IMR-90 (cell line): ENCODE measurements at regions not wholly inside any gene's neighbourhood (a gene's known extent, or its start where the extent isn't known, plus 50 kb on each side); places are given as distances from the start of the nearest gene placed in this dataset.

Experiments used
- ATAC-seq: fragments of 200-7000 bp; cut with Tn5 transposase; 2 replicates; pipeline ENCODE4 v1.9.1; 2020; ENCODE audit warnings: low read depth, mild to moderate bottlenecking, moderate library complexity
- BruUV-seq: library from RNA; stranded (reverse); fragments of 400-500 nt; replicated peaks from 2 replicates; lab custom pipeline; 2021; lab: Mats Ljungman, UMichigan
- CTCF ChIA-PET: fragments of 300-600 bp; formaldehyde crosslinking; extraction: SDS; loops from one replicate; lab custom pipeline; 2021; ENCODE audit warnings: antibody characterized with exemption; lab: Yijun Ruan, JAX
- POLR2A ChIA-PET: fragments of 300-600 bp; sonication (Branson Sonifier 250); formaldehyde crosslinking; loops from one replicate; lab custom pipeline; 2022; ENCODE audit warnings: antibody characterized with exemption; ENCODE audit not compliant: unreplicated experiment; lab: Charles Lee
- DNase-seq: peaks from one replicate; pipeline ENCODE4 v3.0.0; 2013
- H2AFZ ChIP-seq: replicated peaks from 2 replicates; pipeline ENCODE3; 2013; ENCODE audit warnings: low read length, mild to moderate bottlenecking; ENCODE audit not compliant: poor library complexity
- H2AK5ac ChIP-seq: 2 replicates; pipeline ENCODE4 v1.6.1; 2013; ENCODE audit warnings: low read depth, low read length, inconsistent platforms
- H2AK9ac ChIP-seq: replicated peaks from 2 replicates; pipeline ENCODE3; 2013; ENCODE audit warnings: mild to moderate bottlenecking, low read depth, low read length, moderate library complexity; ENCODE audit not compliant: poor library complexity
- H2BK120ac ChIP-seq: 2 replicates; pipeline ENCODE4 v1.6.1; 2013; ENCODE audit warnings: low read depth, low read length, inconsistent platforms
- H2BK15ac ChIP-seq: 3 replicates; pipeline ENCODE4 v1.6.1; 2013; ENCODE audit warnings: low read depth, low read length, inconsistent platforms
- H2BK20ac ChIP-seq: 2 replicates; pipeline ENCODE4 v1.6.1; 2013; ENCODE audit warnings: low read depth, mild to moderate bottlenecking, inconsistent platforms, low read length, moderate library complexity
- H2BK5ac ChIP-seq: 2 replicates; pipeline ENCODE4 v1.6.1; 2013; ENCODE audit warnings: mild to moderate bottlenecking, low read depth, low read length, inconsistent platforms; ENCODE audit not compliant: poor library complexity, severe bottlenecking
- H3K14ac ChIP-seq: replicated peaks from 2 replicates; pipeline ENCODE4 v1.6.1; 2013; ENCODE audit warnings: low read depth, low read length, inconsistent platforms
- H3K18ac ChIP-seq: 2 replicates; pipeline ENCODE4 v1.6.1; 2013; ENCODE audit warnings: low read depth, low read length, control low read depth
- H3K23ac ChIP-seq: 2 replicates; pipeline ENCODE4 v1.6.1; 2013; ENCODE audit warnings: low read depth, low read length, inconsistent platforms
- H3K27ac ChIP-seq: 2 replicates; pipeline ENCODE4 v1.5.1; 2013; ENCODE audit warnings: mild to moderate bottlenecking, control low read depth, low read length; ENCODE audit not compliant: insufficient read depth
- H3K27me3 ChIP-seq: 2 replicates; pipeline ENCODE4 v1.6.1; 2013; ENCODE audit warnings: low read length; ENCODE audit not compliant: control insufficient read depth, insufficient read depth
- H3K36me3 ChIP-seq: 2 replicates; pipeline ENCODE4 v1.6.1; 2013; ENCODE audit warnings: low read length, mixed read lengths; ENCODE audit not compliant: control insufficient read depth, insufficient read depth
- H3K4ac ChIP-seq: 2 replicates; pipeline ENCODE4 v1.6.1; 2013; ENCODE audit warnings: low read depth, low read length, inconsistent platforms
- H3K4me1 ChIP-seq: 2 replicates; pipeline ENCODE4 v1.6.1; 2013; ENCODE audit warnings: low read length, mixed read lengths; ENCODE audit not compliant: control insufficient read depth, insufficient read depth
- H3K4me2 ChIP-seq: 2 replicates; pipeline ENCODE4 v1.6.1; 2013; ENCODE audit warnings: low read depth, mild to moderate bottlenecking, control low read depth, low read length, moderate library complexity
- H3K4me3 ChIP-seq: 2 replicates; pipeline ENCODE4 v1.5.1; 2013; ENCODE audit warnings: low read depth, mild to moderate bottlenecking, control low read depth, low read length, moderate library complexity; ENCODE audit not compliant: insufficient read depth
- H3K56ac ChIP-seq: 2 replicates; pipeline ENCODE4 v1.6.1; 2013; ENCODE audit warnings: low read length, inconsistent platforms; ENCODE audit not compliant: insufficient read depth; ENCODE audit errors: extremely low read depth
- H3K79me1 ChIP-seq, 2 experiments: 2 replicates each; pipeline ENCODE4 v1.6.1; 2013; ENCODE audit warnings: low read length in 2 of 2, inconsistent platforms in 1 of 2, low read depth in 1 of 2
- H3K9ac ChIP-seq: 2 replicates; pipeline ENCODE4 v1.6.1; 2013; ENCODE audit warnings: low read depth, low read length, control low read depth
- H3K9me1 ChIP-seq: 2 replicates; pipeline ENCODE4 v1.6.1; 2013; ENCODE audit warnings: low read length, inconsistent platforms; ENCODE audit not compliant: insufficient read depth
- H3K9me3 ChIP-seq: 2 replicates; pipeline ENCODE4 v1.6.1; 2013; ENCODE audit warnings: low read length; ENCODE audit not compliant: control insufficient read depth, insufficient read depth
- H4K20me1 ChIP-seq: 2 replicates; pipeline ENCODE4 v1.6.1; 2013; ENCODE audit warnings: low read length, inconsistent platforms; ENCODE audit not compliant: insufficient read depth
- H4K5ac ChIP-seq: 2 replicates; pipeline ENCODE4 v1.6.1; 2013; ENCODE audit warnings: mild to moderate bottlenecking, low read depth, low read length, control low read depth
- H4K8ac ChIP-seq, 2 experiments: 2 replicates each; pipeline ENCODE4 v1.6.1; 2013; ENCODE audit warnings: low read depth in 2 of 2, low read length in 2 of 2, control low read depth in 1 of 2, inconsistent platforms in 1 of 2
- H4K91ac ChIP-seq: 2 replicates; pipeline ENCODE4 v1.6.1; 2013; ENCODE audit warnings: low read depth, low read length, inconsistent platforms; ENCODE audit not compliant: insufficient read depth
- CEBPB ChIP-seq: IDR thresholded peaks from 2 replicates; pipeline ENCODE4 v1.6.1; 2012; ENCODE audit warnings: low read depth, low read length, improper control_type of control experiment
- CHD1 ChIP-seq: IDR thresholded peaks from 2 replicates; pipeline ENCODE4 v1.6.1; 2012; ENCODE audit warnings: low read depth, low read length, improper control_type of control experiment
- FOS ChIP-seq: fragments of 150-350 bp; IDR thresholded peaks from 2 replicates; pipeline ENCODE4 v1.6.1; 2016; ENCODE audit warnings: low read depth, low read length
- MAZ ChIP-seq: IDR thresholded peaks from 2 replicates; pipeline ENCODE4 v1.6.1; 2012; ENCODE audit warnings: low read depth, mild to moderate bottlenecking, low read length, improper control_type of control experiment, moderate library complexity, borderline replicate concordance
- POLR2A ChIP-seq: IDR thresholded peaks from 2 replicates; pipeline ENCODE4 v1.6.1; 2012; ENCODE audit warnings: mild to moderate bottlenecking, low read depth, low read length
- RCOR1 ChIP-seq: IDR thresholded peaks from 2 replicates; pipeline ENCODE4 v1.6.1; 2012; ENCODE audit warnings: mild to moderate bottlenecking, low read length, improper control_type of control experiment; ENCODE audit not compliant: insufficient replicate concordance
- RFX5 ChIP-seq: IDR thresholded peaks from 2 replicates; pipeline ENCODE4 v1.8.0; 2012; ENCODE audit warnings: low read depth, mild to moderate bottlenecking, low read length, moderate library complexity
- SMC3 ChIP-seq: fragments of 150-350 bp; IDR thresholded peaks from 2 replicates; pipeline ENCODE4 v1.6.1; 2016; ENCODE audit warnings: low read depth, mild to moderate bottlenecking, antibody characterized with exemption, low read length, moderate library complexity
- WGBS, 2 experiments: methylation state at CpG; one replicate each; pipeline versions ENCODE4 v1.1.5 to v1.1.7; 2013; ENCODE audit warnings: missing lambda C conversion rate in 2 of 2; ENCODE audit not compliant: insufficient read length in 1 of 2; ENCODE audit errors: extremely low coverage in 2 of 2; 5-methylcytosine and 5-hydroxymethylcytosine counted together
- dilution Hi-C: fragments of 300-500 bp; cut with HindIII; formaldehyde crosslinking; loops from one replicate; pipeline ENCODE4 v1.14.3; 2018; ENCODE audit warnings: low sequenced_read_pairs; ENCODE audit not compliant: unreplicated experiment
- in situ Hi-C: fragments of 300-500 bp; cut with MboI; formaldehyde crosslinking; loops from 3 replicates; pipeline ENCODE4 v1.14.3; 2019; ENCODE audit warnings: low sequenced_read_pairs, inconsistent platforms, mixed read lengths
- intact Hi-C: fragments of 100-400 bp; cut with micrococcal nuclease; formaldehyde crosslinking; loops from 2 replicates; pipeline ENCODE4 v1.10.0; 2022
- TF ChIP-seq, protein P1 (sequence below): conservative IDR thresholded peaks from 2 replicates; pipeline ENCODE4 v1.5.1; 2012; ENCODE audit warnings: mild to moderate bottlenecking, low read depth, low read length, improper control_type of control experiment

GRCh38 chr5:42929871-42930270, 110.2 kb downstream of the ANXA2R start:
- Histone ChIP-seq H2AK5ac (no peak overlapping the region), H3K18ac (no peak overlapping the region), H3K79me1 (no peaks in the 10 kb centered on the region), H3K9me1 (no peaks in the 10 kb centered on the region), H2BK120ac (no peak overlapping the region), H2BK20ac (no peak overlapping the region), H3K4ac (no peak overlapping the region), H2AK9ac (no peak overlapping the region), H4K5ac (no peak overlapping the region), H3K27ac (no peak overlapping the region), H4K8ac (no peak overlapping the region), H2BK5ac (no peak overlapping the region), H4K91ac (no peak overlapping the region), H3K14ac (no peak overlapping the region), H3K27me3 (no peaks in the 10 kb centered on the region), H3K23ac (no peak overlapping the region), H3K4me1 (0 out of 2 replicates have a peak, but pooled peaks cover 2% of the 10 kb centered on the region), H3K4me2 (peak overlapping the region; percentile 45; the same call in 1 of the 2 replicates), H4K20me1 (no peaks in the 10 kb centered on the region), H3K9me3 (no peaks in the 10 kb centered on the region), H3K4me3 (no peak overlapping the region), H3K56ac (no peak overlapping the region), H3K9ac (no peak overlapping the region), H2BK15ac (no peak overlapping the region), H2AFZ (no peak overlapping the region), H3K36me3 (no peaks in the 10 kb centered on the region)
- no peak for ATAC-seq
- CTCF ChIA-PET: interaction anchor here (0.6 kb wide), 2 partner anchors 11 to 454 kb away, joined by 3 to 5 read pairs; no protein-coding TSS in a partner anchor
- TF ChIP-seq RCOR1: no peak
- TF ChIP-seq MAZ: no peak
- TF ChIP-seq FOS: no peak
- no peak for TF ChIP-seq RFX5
- TF ChIP-seq, protein P1, sequence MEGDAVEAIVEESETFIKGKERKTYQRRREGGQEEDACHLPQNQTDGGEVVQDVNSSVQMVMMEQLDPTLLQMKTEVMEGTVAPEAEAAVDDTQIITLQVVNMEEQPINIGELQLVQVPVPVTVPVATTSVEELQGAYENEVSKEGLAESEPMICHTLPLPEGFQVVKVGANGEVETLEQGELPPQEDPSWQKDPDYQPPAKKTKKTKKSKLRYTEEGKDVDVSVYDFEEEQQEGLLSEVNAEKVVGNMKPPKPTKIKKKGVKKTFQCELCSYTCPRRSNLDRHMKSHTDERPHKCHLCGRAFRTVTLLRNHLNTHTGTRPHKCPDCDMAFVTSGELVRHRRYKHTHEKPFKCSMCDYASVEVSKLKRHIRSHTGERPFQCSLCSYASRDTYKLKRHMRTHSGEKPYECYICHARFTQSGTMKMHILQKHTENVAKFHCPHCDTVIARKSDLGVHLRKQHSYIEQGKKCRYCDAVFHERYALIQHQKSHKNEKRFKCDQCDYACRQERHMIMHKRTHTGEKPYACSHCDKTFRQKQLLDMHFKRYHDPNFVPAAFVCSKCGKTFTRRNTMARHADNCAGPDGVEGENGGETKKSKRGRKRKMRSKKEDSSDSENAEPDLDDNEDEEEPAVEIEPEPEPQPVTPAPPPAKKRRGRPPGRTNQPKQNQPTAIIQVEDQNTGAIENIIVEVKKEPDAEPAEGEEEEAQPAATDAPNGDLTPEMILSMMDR: no peak
- TF ChIP-seq POLR2A: no peak
- no peak for TF ChIP-seq CEBPB
- TF ChIP-seq CHD1: no peak
- no peak for TF ChIP-seq SMC3
- DNase-seq: peak; percentile 52
- no TSS peak for BruUV-seq
- intact Hi-C loops (no loop called here), dilution Hi-C loops (no loop called here), in situ Hi-C loops (no loop called here)
- no CpG with 5 or more reads among the region's 4 CpGs for WGBS, 2 experiments
- POLR2A ChIA-PET: interaction anchor here (0.6 kb wide), 2 partner anchors 21 to 116 kb away, joined by 4 to 7 read pairs; no protein-coding TSS in a partner anchor
